ENCODE measurements at regions not wholly inside any gene's neighbourhood (a gene's known extent, or its start where the extent isn't known, plus 50 kb on each side); places are given as distances from the start of the nearest gene placed in this dataset.

DNA sequence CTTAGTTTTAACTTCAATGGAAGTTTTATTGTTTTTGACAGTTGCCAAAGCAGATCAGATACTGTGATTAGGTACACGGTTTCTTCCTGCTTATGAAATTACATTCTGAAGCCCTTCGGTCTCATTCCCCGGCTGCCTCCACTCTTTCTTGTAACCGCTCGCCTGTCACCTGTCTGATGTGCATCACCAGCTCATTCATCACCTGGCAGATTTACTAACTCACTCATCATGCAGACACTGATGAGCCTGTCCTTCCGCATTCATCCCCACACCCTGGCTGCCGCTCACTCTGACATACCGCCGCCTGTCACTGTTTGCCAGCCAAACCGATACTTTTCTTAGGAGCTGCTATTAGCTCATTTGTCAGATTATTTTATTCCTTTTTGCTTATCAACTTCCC is 82.8 kb upstream of the NSMCE3 start (continued):
- TF ChIP-seq ZNF626 (tag by site-specific recombination; IDR thresholded peaks at IDR 0.05) = no peak

DNA sequence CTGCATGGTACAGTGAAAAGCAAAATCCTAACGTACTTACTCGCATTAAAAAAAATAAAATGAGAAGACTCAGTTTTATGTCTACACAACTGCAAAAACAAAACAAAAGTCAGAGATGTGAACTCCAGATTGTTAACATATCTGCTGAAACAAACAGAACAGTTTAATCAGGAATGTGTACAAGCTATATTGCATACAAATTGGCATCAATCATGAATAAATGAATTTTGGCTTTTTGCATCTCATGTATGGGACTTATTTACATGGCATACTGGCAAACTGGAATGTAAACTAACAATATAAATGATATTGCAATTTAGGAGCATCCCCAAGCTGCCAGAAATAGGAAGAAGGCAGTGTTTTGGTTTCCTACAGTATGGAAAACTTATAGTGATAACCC is 79.6 kb upstream of the NSMCE3 start:
- no peak overlapping the region for H3K27ac ChIP-seq (ENCODE audit: extremely low read depth, low read depth, low read length)
- POLR2A ChIA-PET = no interaction called here
- no peaks in the 10 kb centered on the region for H3K36me3 ChIP-seq (ENCODE audit: control insufficient read depth in 2 of 2, insufficient read depth in 1 of 2, low read length in 2 of 2)

DNA sequence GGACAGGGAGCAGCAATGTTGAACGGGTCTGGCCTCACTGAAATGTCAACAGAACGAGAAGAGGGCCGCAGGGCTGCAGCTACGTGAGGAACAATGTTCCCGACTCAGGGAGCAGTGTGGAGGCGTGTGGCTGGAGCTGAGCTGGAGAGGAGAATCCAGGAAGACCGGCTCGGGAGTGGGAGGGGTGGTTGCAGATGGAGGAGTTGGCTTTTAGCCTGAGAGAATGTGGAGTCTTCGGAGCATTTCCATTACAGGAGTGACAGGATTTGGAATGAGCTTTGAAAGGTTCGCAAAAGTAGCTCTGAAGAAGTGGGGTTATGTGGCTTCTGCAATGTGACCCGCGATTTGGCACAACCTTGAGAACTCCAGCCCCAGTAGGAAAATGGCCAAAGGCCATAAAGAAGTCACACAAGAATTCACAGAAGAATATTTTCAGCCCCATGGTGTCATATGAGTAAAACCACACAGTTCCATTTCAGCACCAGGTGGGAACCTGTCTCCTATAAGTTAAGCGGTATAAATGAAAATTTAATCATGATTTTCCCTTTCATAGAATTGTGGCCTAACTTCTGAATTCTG is 78.8 kb upstream of the NSMCE3 start:
- Histone ChIP-seq H3K36me3 (ENCODE audit: control insufficient read depth in 2 of 2, insufficient read depth in 1 of 2, low read length in 2 of 2) (no peaks in the 10 kb centered on the region), H3K4me1 (ENCODE audit: control insufficient read depth, insufficient read depth, low read length) (no peaks in the 10 kb centered on the region), H3K27ac (ENCODE audit: extremely low read depth, low read depth, low read length) (no peak overlapping the region), H3K9me3 (ENCODE audit: control insufficient read depth, insufficient read depth, low read depth, low read length) (no peaks in the 10 kb centered on the region), H3K4me3 (ENCODE audit: low read depth, low read length) (no peak overlapping the region)
- ChIA-PET CTCF (no interaction called here), POLR2A (no interaction called here)
- no peak for TF ChIP-seq ZNF274 (IDR thresholded peaks at IDR 0.05; ENCODE audit: low read length)
- no peak for TF ChIP-seq ZNF274 (tag by site-specific recombination; IDR thresholded peaks at IDR 0.05; ENCODE audit: borderline replicate concordance)
- TF ChIP-seq ZNF175 (tag by site-specific recombination; IDR thresholded peaks at IDR 0.05) = no peak
- TF ChIP-seq ZNF610 (tag by site-specific recombination; IDR thresholded peaks at IDR 0.05; ENCODE audit: borderline replicate concordance) = no peak
- TF ChIP-seq, protein P1, sequence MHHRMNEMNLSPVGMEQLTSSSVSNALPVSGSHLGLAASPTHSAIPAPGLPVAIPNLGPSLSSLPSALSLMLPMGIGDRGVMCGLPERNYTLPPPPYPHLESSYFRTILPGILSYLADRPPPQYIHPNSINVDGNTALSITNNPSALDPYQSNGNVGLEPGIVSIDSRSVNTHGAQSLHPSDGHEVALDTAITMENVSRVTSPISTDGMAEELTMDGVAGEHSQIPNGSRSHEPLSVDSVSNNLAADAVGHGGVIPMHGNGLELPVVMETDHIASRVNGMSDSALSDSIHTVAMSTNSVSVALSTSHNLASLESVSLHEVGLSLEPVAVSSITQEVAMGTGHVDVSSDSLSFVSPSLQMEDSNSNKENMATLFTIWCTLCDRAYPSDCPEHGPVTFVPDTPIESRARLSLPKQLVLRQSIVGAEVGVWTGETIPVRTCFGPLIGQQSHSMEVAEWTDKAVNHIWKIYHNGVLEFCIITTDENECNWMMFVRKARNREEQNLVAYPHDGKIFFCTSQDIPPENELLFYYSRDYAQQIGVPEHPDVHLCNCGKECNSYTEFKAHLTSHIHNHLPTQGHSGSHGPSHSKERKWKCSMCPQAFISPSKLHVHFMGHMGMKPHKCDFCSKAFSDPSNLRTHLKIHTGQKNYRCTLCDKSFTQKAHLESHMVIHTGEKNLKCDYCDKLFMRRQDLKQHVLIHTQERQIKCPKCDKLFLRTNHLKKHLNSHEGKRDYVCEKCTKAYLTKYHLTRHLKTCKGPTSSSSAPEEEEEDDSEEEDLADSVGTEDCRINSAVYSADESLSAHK (tag by site-specific recombination; IDR thresholded peaks at IDR 0.05) = no peak
- TF ChIP-seq, protein P2, sequence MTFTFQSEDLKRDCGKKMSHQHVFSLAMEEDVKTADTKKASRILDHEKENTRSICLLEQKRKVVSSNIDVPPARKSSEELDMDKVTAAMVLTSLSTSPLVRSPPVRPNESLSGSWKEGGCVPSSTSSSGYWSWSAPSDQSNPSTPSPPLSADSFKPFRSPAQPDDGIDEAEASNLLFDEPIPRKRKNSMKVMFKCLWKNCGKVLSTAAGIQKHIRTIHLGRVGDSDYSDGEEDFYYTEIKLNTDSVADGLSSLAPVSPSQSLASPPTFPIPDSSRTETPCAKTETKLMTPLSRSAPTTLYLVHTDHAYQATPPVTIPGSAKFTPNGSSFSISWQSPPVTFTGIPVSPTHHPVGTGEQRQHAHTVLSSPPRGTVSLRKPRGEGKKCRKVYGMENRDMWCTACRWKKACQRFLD (tag by site-specific recombination; IDR thresholded peaks at IDR 0.05) = no peak
- no peak for TF ChIP-seq ZNF302 (tag by site-specific recombination; IDR thresholded peaks at IDR 0.05; ENCODE audit: low read depth)
- TF ChIP-seq EGR2 (tag by site-specific recombination; IDR thresholded peaks at IDR 0.05; ENCODE audit: low read depth) = no peak
- no peak for TF ChIP-seq ZNF112 (tag by site-specific recombination; IDR thresholded peaks at IDR 0.05)
- no peak for TF ChIP-seq ZNF76 (tag by site-specific recombination; IDR thresholded peaks at IDR 0.05; ENCODE audit: borderline replicate concordance, low read depth)
- TF ChIP-seq ZNF529 (tag by site-specific recombination; IDR thresholded peaks at IDR 0.05; ENCODE audit: insufficient replicate concordance) = no peak
- TF ChIP-seq ZNF571 (tag by site-specific recombination; IDR thresholded peaks at IDR 0.05) = no peak
- TF ChIP-seq ZNF701 (tag by site-specific recombination; IDR thresholded peaks at IDR 0.05) = no peak
- TF ChIP-seq ZNF324 (tag by site-specific recombination; IDR thresholded peaks at IDR 0.05) = no peak
- no peak for TF ChIP-seq ZNF777 (tag by site-specific recombination; IDR thresholded peaks at IDR 0.05; ENCODE audit: borderline replicate concordance)
- TF ChIP-seq, protein P3, sequence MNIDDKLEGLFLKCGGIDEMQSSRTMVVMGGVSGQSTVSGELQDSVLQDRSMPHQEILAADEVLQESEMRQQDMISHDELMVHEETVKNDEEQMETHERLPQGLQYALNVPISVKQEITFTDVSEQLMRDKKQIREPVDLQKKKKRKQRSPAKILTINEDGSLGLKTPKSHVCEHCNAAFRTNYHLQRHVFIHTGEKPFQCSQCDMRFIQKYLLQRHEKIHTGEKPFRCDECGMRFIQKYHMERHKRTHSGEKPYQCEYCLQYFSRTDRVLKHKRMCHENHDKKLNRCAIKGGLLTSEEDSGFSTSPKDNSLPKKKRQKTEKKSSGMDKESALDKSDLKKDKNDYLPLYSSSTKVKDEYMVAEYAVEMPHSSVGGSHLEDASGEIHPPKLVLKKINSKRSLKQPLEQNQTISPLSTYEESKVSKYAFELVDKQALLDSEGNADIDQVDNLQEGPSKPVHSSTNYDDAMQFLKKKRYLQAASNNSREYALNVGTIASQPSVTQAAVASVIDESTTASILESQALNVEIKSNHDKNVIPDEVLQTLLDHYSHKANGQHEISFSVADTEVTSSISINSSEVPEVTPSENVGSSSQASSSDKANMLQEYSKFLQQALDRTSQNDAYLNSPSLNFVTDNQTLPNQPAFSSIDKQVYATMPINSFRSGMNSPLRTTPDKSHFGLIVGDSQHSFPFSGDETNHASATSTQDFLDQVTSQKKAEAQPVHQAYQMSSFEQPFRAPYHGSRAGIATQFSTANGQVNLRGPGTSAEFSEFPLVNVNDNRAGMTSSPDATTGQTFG (tag by site-specific recombination; IDR thresholded peaks at IDR 0.05; ENCODE audit: borderline replicate concordance) = no peak
- TF ChIP-seq ZBTB48 (tag by site-specific recombination; IDR thresholded peaks at IDR 0.05) = no peak
- no peak for TF ChIP-seq ZNF169 (tag by site-specific recombination; IDR thresholded peaks at IDR 0.05)
- TF ChIP-seq, protein P4, sequence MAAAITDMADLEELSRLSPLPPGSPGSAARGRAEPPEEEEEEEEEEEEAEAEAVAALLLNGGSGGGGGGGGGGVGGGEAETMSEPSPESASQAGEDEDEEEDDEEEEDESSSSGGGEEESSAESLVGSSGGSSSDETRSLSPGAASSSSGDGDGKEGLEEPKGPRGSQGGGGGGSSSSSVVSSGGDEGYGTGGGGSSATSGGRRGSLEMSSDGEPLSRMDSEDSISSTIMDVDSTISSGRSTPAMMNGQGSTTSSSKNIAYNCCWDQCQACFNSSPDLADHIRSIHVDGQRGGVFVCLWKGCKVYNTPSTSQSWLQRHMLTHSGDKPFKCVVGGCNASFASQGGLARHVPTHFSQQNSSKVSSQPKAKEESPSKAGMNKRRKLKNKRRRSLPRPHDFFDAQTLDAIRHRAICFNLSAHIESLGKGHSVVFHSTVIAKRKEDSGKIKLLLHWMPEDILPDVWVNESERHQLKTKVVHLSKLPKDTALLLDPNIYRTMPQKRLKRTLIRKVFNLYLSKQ (tag by site-specific recombination; IDR thresholded peaks at IDR 0.05; ENCODE audit: borderline replicate concordance) = no peak
- TF ChIP-seq ZNF654 (tag by site-specific recombination; IDR thresholded peaks at IDR 0.05; ENCODE audit: low read depth) = no peak

More for the DNA sequence above, 79.6 kb upstream of the NSMCE3 start:
- Histone ChIP-seq H3K9me3 (ENCODE audit: control insufficient read depth, insufficient read depth, low read depth, low read length) (no peaks in the 10 kb centered on the region), H3K4me1 (ENCODE audit: control insufficient read depth, insufficient read depth, low read length) (no peaks in the 10 kb centered on the region), H3K4me3 (ENCODE audit: low read depth, low read length) (no peak overlapping the region)
- TF ChIP-seq ZBTB48 (tag by site-specific recombination; IDR thresholded peaks at IDR 0.05) = no peak
- CTCF ChIA-PET = no interaction called here
